H1 (cell line): ENCODE measurements at regions not wholly inside any gene's neighbourhood (a gene's known extent, or its start where the extent isn't known, plus 50 kb on each side); places are given as distances from the start of the nearest gene placed in this dataset.

Source experiments
- CTCF ChIA-PET: fragments of 300-600 bp; sonication (Branson Sonifier 250); formaldehyde crosslinking; loops from one replicate; lab custom pipeline; 2021; ENCODE audit not compliant: partially characterized antibody; lab: Charles Lee
- POLR2A ChIA-PET: fragments of 300-600 bp; sonication (Branson Sonifier 250); formaldehyde crosslinking; loops from one replicate; lab custom pipeline; 2021; ENCODE audit warnings: inconsistent platforms; ENCODE audit not compliant: partially characterized antibody; lab: Charles Lee
- DNase-seq, 2 experiments: peaks; one replicate each; pipeline versions ENCODE4 v3.0.0 to v3.0.0-alpha.2; 2010 to 2022; ENCODE audit warnings: low spot score in 2 of 2, low read depth in 1 of 2, mixed read lengths in 1 of 2
- FAIRE-seq: peaks from 2 replicates; lab custom pipeline; 2011; peaks lifted over from hg19 to GRCh38; lab: Jason Lieb, UNC
- H2AFZ ChIP-seq: 2 replicates; pipeline ENCODE4 v1.8.1; 2012; ENCODE audit warnings: low read length, inconsistent platforms
- H2AK5ac ChIP-seq: 2 replicates; pipeline ENCODE4 v1.6.1; 2013; ENCODE audit warnings: low read depth, low read length
- H2BK120ac ChIP-seq: replicated peaks from 2 replicates; pipeline ENCODE3; 2013; ENCODE audit warnings: low read depth, low read length, inconsistent platforms
- H2BK12ac ChIP-seq: 2 replicates; pipeline ENCODE4 v1.6.1; 2013; ENCODE audit warnings: low read depth, low read length
- H2BK15ac ChIP-seq: 2 replicates; pipeline ENCODE4 v1.6.1; 2013; ENCODE audit warnings: low read length
- H2BK20ac ChIP-seq: 2 replicates; pipeline ENCODE4 v1.6.1; 2013; ENCODE audit warnings: low read length
- H2BK5ac ChIP-seq: 2 replicates; pipeline ENCODE4 v1.6.1; 2013; ENCODE audit warnings: low read depth, low read length
- H3K14ac ChIP-seq: 2 replicates; pipeline ENCODE4 v1.6.1; 2013; ENCODE audit warnings: inconsistent platforms; ENCODE audit not compliant: insufficient read length
- H3K18ac ChIP-seq: 2 replicates; pipeline ENCODE4 v1.6.1; 2013; ENCODE audit warnings: low read length; ENCODE audit errors: extremely low read depth
- H3K23ac ChIP-seq: 2 replicates; pipeline ENCODE4 v1.6.1; 2013; ENCODE audit warnings: inconsistent platforms; ENCODE audit not compliant: insufficient read length
- H3K23me2 ChIP-seq: 2 replicates; pipeline ENCODE4 v1.6.1; 2013; ENCODE audit warnings: low read depth, low read length
- H3K27ac ChIP-seq: 2 replicates; pipeline ENCODE4 v1.6.1; 2011; ENCODE audit warnings: low read depth, low read length, inconsistent platforms
- H3K27me3 ChIP-seq, 4 experiments: replicated peaks in 1 of 4; 1 replicate in 1 of 4; 2 replicates in 3 of 4; pipeline versions ENCODE4 v1.6.1 to v1.8.1; 2011 to 2013; ENCODE audit warnings: low read length in 3 of 4, mild to moderate bottlenecking in 3 of 4, inconsistent platforms in 2 of 4, mixed read lengths in 2 of 4, moderate library complexity in 1 of 4; ENCODE audit not compliant: control insufficient read depth in 3 of 4, insufficient read depth in 3 of 4; ENCODE audit errors: extremely low read depth in 1 of 4
- H3K36me3 ChIP-seq, 4 experiments: 2 replicates each; pipeline versions ENCODE4 v1.6.1 to v1.8.1; 2011 to 2013; ENCODE audit warnings: mild to moderate bottlenecking in 4 of 4, low read length in 3 of 4, moderate library complexity in 2 of 4, control low read depth in 1 of 4, inconsistent platforms in 1 of 4; ENCODE audit not compliant: insufficient read depth in 4 of 4, control insufficient read depth in 2 of 4
- H3K4ac ChIP-seq: replicated peaks from 2 replicates; pipeline ENCODE3; 2013; ENCODE audit warnings: low read length, low read depth, mixed read lengths, inconsistent platforms; ENCODE audit not compliant: insufficient read length
- H3K4me1 ChIP-seq, 4 experiments: replicated peaks in 1 of 4; 1 replicate in 1 of 4; 2 replicates in 3 of 4; pipeline versions ENCODE4 v1.6.1 to v1.8.1; 2011 to 2013; ENCODE audit warnings: low read length in 3 of 4, inconsistent platforms in 2 of 4, mixed read lengths in 1 of 4; ENCODE audit not compliant: insufficient read depth in 4 of 4, control insufficient read depth in 3 of 4
- H3K4me2 ChIP-seq, 2 experiments: 2 replicates each; pipeline versions ENCODE4 v1.6.1 to v1.8.1; 2011 to 2013; ENCODE audit warnings: low read depth in 2 of 2, low read length in 2 of 2, control low read depth in 1 of 2, inconsistent platforms in 1 of 2, mild to moderate bottlenecking in 1 of 2; ENCODE audit not compliant: insufficient read depth in 1 of 2
- H3K4me3 ChIP-seq, 4 experiments: fragments of 200-600, 300-600 bp in 1 of 4; sonication (generic), shearing (Covaris generic), sonication (Bioruptor Twin) in 1 of 4; 2 replicates each; pipeline versions ENCODE4 v1.5.1 to v1.8.1; 2011 to 2016; ENCODE audit warnings: low read length in 4 of 4, low read depth in 3 of 4, control low read depth in 2 of 4, inconsistent platforms in 2 of 4, mild to moderate bottlenecking in 2 of 4, mixed read lengths in 1 of 4, moderate library complexity in 1 of 4; ENCODE audit not compliant: insufficient read depth in 2 of 4; ENCODE audit errors: extremely low read depth in 1 of 4
- H3K56ac ChIP-seq: replicated peaks from 2 replicates; pipeline ENCODE3; 2013; ENCODE audit warnings: low read depth, mild to moderate bottlenecking, mixed read lengths, low read length, inconsistent platforms; ENCODE audit not compliant: insufficient read length
- H3K79me1 ChIP-seq: 2 replicates; pipeline ENCODE4 v1.6.1; 2013; ENCODE audit warnings: low read depth, low read length, control low read depth
- H3K79me2 ChIP-seq, 2 experiments: 2 replicates each; pipeline versions ENCODE4 v1.6.1 to v1.8.1; 2012 to 2013; ENCODE audit warnings: low read length in 2 of 2, mild to moderate bottlenecking in 2 of 2, inconsistent platforms in 1 of 2; ENCODE audit not compliant: insufficient read depth in 2 of 2, control insufficient read depth in 1 of 2
- H3K9ac ChIP-seq, 4 experiments: replicated peaks in 1 of 4; 1 replicate in 1 of 4; 2 replicates in 3 of 4; pipeline versions ENCODE4 v1.6.1 to v1.8.1; 2011 to 2013; ENCODE audit warnings: low read depth in 3 of 4, low read length in 3 of 4, control low read depth in 2 of 4, mild to moderate bottlenecking in 2 of 4, moderate library complexity in 2 of 4, inconsistent platforms in 1 of 4; ENCODE audit errors: extremely low read depth in 1 of 4
- H3K9me3 ChIP-seq, 2 experiments: 2 replicates each; pipeline versions ENCODE4 v1.6.1 to v1.8.1; 2012 to 2013; ENCODE audit warnings: mild to moderate bottlenecking in 2 of 2, moderate library complexity in 2 of 2, control low read depth in 1 of 2, inconsistent platforms in 1 of 2, low read depth in 1 of 2, low read length in 1 of 2, mixed read lengths in 1 of 2; ENCODE audit not compliant: insufficient read depth in 2 of 2
- H4K20me1 ChIP-seq, 2 experiments: replicated peaks in 1 of 2; 2 replicates each; pipeline versions ENCODE3 to v1.8.1; 2011 to 2013; ENCODE audit warnings: inconsistent platforms in 2 of 2, low read length in 2 of 2, mild to moderate bottlenecking in 1 of 2; ENCODE audit not compliant: insufficient read depth in 2 of 2, control insufficient read depth in 1 of 2
- H4K5ac ChIP-seq: 2 replicates; pipeline ENCODE4 v1.6.1; 2013; ENCODE audit warnings: low read length, low read depth, mixed read lengths, inconsistent platforms; ENCODE audit not compliant: insufficient read length
- H4K8ac ChIP-seq: 2 replicates; pipeline ENCODE4 v1.8.0; 2013; ENCODE audit warnings: mild to moderate bottlenecking, moderate library complexity, low read length, inconsistent platforms; ENCODE audit not compliant: insufficient read depth; ENCODE audit errors: extremely low read depth
- H4K91ac ChIP-seq: replicated peaks from 2 replicates; pipeline ENCODE3; 2013; ENCODE audit warnings: low read length, mixed read lengths, inconsistent platforms; ENCODE audit not compliant: insufficient read length
- EZH2 ChIP-seq: fragments of 200-600 bp; sonication (generic); IDR thresholded peaks from 2 replicates; pipeline ENCODE4 v1.7.1; 2012; ENCODE audit warnings: low read depth, mild to moderate bottlenecking, moderate library complexity, low read length, inconsistent platforms; ENCODE audit not compliant: severe bottlenecking
- GABPA ChIP-seq: IDR thresholded peaks from 2 replicates; pipeline ENCODE4 v1.6.1; 2011; ENCODE audit warnings: mild to moderate bottlenecking, low read length, moderate library complexity, borderline replicate concordance; ENCODE audit not compliant: insufficient read depth
- KDM4A ChIP-seq: IDR thresholded peaks from one replicate; pipeline ENCODE4 v1.7.1; 2012; ENCODE audit warnings: low read depth, mild to moderate bottlenecking, moderate library complexity, low read length, inconsistent platforms; ENCODE audit not compliant: severe bottlenecking
- KDM5A ChIP-seq: fragments of 200-600 bp; IDR thresholded peaks from 2 replicates; pipeline ENCODE4 v1.7.1; 2012; ENCODE audit warnings: mild to moderate bottlenecking, low read length, inconsistent platforms, mixed read lengths
- NRF1 ChIP-seq: IDR thresholded peaks from 2 replicates; pipeline ENCODE4 v1.6.1; 2011; ENCODE audit warnings: mild to moderate bottlenecking, low read depth, low read length, improper control_type of control experiment
- WGBS, 2 experiments: shearing (Covaris generic) in 1 of 2; methylation state at CpG; one replicate each; pipeline versions ENCODE4 v1.1.6 to v1.1.7; 2013 to 2015; ENCODE audit warnings: low lambda C conversion rate in 2 of 2, mixed read lengths in 2 of 2, inconsistent platforms in 1 of 2, low coverage in 1 of 2, missing lambda C conversion rate in 1 of 2; ENCODE audit not compliant: insufficient replicate concordance in 2 of 2, insufficient coverage in 1 of 2, insufficient read length in 1 of 2; ENCODE audit errors: extremely low coverage in 1 of 2, missing lambda C conversion rate in 1 of 2; 5-methylcytosine and 5-hydroxymethylcytosine counted together

DNA sequence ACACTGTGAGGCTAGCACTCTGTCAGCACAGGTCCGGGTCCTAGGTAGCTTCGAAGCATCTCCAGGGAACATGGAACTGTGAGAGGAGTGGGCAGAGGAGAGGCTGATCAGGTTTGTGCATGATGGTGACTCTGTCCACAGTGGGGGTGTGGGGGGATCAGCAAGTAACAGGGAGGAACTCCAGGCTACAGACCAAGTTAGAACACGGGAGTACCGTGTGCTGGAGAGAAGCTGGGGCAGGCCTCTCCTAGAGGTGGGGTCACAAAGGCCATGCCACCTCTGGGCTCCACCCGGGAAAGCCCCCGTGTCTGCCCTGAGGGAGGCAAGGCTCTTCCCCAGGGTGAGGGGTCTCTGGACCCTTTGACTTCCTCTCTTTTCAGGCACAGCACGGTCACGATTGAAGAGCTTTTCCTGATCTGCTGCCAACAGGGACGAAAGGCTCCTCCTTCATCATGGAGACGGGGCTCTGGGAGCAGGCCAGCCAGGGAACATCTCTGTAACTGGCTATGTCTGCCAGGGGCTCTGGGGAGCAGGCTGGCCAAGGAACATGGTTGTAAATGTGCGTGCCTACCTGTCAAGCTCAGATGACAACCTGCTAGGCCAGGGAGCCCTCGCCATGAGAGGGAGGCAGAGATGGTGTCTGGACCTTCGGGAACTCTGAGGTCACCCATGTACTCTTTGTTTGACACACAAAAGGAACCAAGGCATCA lies 1476.1 kb downstream of the BRD1 start:
- H4K5ac ChIP-seq, result no peak overlapping the region

More for the DNA sequence above, 1476.1 kb downstream of the BRD1 start:
- DNase-seq, result no peak
- H2BK15ac ChIP-seq, result no peak overlapping the region
- no peak overlapping the region for H3K23ac ChIP-seq
- no peak for FAIRE-seq
- peaks cover 0 to 4% of the 10 kb centered on the region in 2 experiments for H4K20me1 ChIP-seq
- no peak overlapping the region for H2BK5ac ChIP-seq
- no peak overlapping the region for H3K18ac ChIP-seq
- H3K79me1 ChIP-seq, result no peaks in the 10 kb centered on the region
- CTCF ChIA-PET, result no interaction called here
- H2AFZ ChIP-seq, result no peak overlapping the region
- no peaks in the 10 kb centered on the region; a peak in 1 of 8 replicates for H3K36me3 ChIP-seq
- H3K4me2 ChIP-seq, result no peak overlapping the region
- 94% methylated on average over 13 of the region's 13 CpGs; no CpG with 5 or more reads in 1 of the 2 experiments for WGBS, 2 experiments
- no peak overlapping the region for H3K4me3 ChIP-seq
- no peaks in the 10 kb centered on the region for H3K79me2 ChIP-seq
- H2BK120ac ChIP-seq, result no peak overlapping the region
- H3K9me3 ChIP-seq, result no peaks in the 10 kb centered on the region
- no peak for TF ChIP-seq GABPA
- TF ChIP-seq KDM4A, result no peak
- no peak for TF ChIP-seq EZH2
- TF ChIP-seq NRF1, result no peak
- TF ChIP-seq KDM5A, result no peak
- no peak overlapping the region for H4K8ac ChIP-seq
- H3K14ac ChIP-seq, result no peak overlapping the region
- H3K4me1 ChIP-seq, result peaks cover 0 to 1% (median under 1%) of the 10 kb centered on the region in 4 experiments; a peak in 4 of 7 replicates
- H3K23me2 ChIP-seq, result peaks cover 7% of the 10 kb centered on the region; the same call in 1 of the 2 replicates
- H4K91ac ChIP-seq, result no peak overlapping the region
- no peak overlapping the region for H3K27ac ChIP-seq
- POLR2A ChIA-PET, result no interaction called here
- no peak overlapping the region for H3K56ac ChIP-seq
- H3K9ac ChIP-seq, result no peak overlapping the region
- H2AK5ac ChIP-seq, result no peak overlapping the region
- no peak overlapping the region for H2BK20ac ChIP-seq
- no peak overlapping the region for H3K4ac ChIP-seq
- H2BK12ac ChIP-seq, result no peak overlapping the region
- 0 out of 7 replicates have a peak, but pooled peaks cover 0 to 2% (median under 1%) of the 10 kb centered on the region in 4 experiments for H3K27me3 ChIP-seq
